Large intestine (tissue), 3 donors: ENCODE measurements at regions not wholly inside any gene's neighbourhood (a gene's known extent, or its start where the extent isn't known, plus 50 kb on each side); places are given as distances from the start of the nearest gene placed in this dataset.
A peak's percentile ranks its signal among the peaks of the same experiment; 100 is the strongest.
"Not testable (repeated sequence)": the region's sequence is repeated elsewhere in the genome, so short reads cannot be mapped to it uniquely, and the experiment has no call there.

Experiments
- DNase-seq, 2 donors: peaks; one replicate each; pipeline versions ENCODE4 v3.0.0 to v3.0.0-alpha.2; 2013
- H3K27ac ChIP-seq: one replicate; pipeline ENCODE4 v1.5.1; 2013; ENCODE audit warnings: low read length
- H3K27me3 ChIP-seq: 2 replicates; pipeline ENCODE4 v1.6.1; 2013; ENCODE audit warnings: low read length; ENCODE audit not compliant: control insufficient read depth, insufficient read depth
- H3K36me3 ChIP-seq: 2 replicates; pipeline ENCODE4 v1.6.1; 2013; ENCODE audit warnings: low read length; ENCODE audit not compliant: control insufficient read depth, insufficient read depth
- H3K4me1 ChIP-seq: one replicate; pipeline ENCODE4 v1.6.1; 2013; ENCODE audit warnings: low read length; ENCODE audit not compliant: control insufficient read depth, insufficient read depth
- H3K4me3 ChIP-seq: one replicate; pipeline ENCODE4 v1.5.1; 2013; ENCODE audit warnings: low read length
- H3K9me3 ChIP-seq: one replicate; pipeline ENCODE4 v1.6.1; 2013; ENCODE audit warnings: mild to moderate bottlenecking, low read depth, low read length, moderate library complexity; ENCODE audit not compliant: control insufficient read depth
- WGBS: methylation state at CpG from one replicate; pipeline ENCODE4 v1.1.5; 2013; ENCODE audit warnings: low lambda C conversion rate; ENCODE audit not compliant: insufficient coverage; 5-methylcytosine and 5-hydroxymethylcytosine counted together

DNA sequence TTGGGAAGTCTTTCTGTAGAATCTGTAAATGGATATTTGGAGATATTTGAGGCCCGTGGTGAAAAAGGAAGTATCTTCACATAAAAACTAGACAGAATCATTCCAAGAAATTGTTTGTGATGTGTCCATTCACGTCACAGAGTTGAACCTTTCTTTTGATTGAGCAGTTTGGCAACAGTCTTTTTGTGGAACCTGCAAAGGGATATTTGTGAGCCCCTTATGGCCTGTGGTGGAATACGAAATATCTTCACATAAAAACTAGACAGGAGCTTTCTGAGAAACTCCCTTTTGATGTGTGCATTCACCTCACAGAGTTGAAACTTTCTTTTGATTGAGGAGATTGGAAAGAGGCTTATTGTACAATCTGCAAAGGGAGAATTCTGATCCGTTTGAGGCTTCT, 2980.4 kb downstream of the TUBA3C start:
- H3K4me3 ChIP-seq, H3K9me3 ChIP-seq, H3K27me3 ChIP-seq, DNase-seq, H3K4me1 ChIP-seq, H3K36me3 ChIP-seq, H3K27ac ChIP-seq: not testable (repeated sequence)
- WGBS: 38% methylated on average over 2 of the region's 4 CpGs

DNA sequence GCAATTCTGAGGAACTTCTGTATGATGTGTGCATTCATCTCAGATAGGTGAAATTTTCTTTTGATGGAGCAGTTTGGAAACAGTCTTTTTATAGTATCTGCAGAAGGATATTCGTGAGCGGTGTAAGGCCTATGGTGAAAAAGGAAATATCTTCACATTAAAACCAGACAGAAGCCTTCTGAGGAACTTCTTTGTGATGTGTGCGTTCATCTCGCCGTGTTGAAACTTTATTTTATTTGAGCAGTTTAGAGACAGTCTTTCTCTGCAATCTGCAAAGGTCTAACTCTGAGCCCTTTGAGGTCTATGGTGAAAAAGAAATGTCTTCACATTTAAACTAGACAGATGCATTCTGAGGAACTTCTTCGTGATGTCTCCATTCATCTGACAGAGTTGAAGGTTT, 3021.0 kb downstream of the TUBA3C start:
- not testable (repeated sequence) for DNase-seq, H3K4me1 ChIP-seq, H3K27me3 ChIP-seq, H3K36me3 ChIP-seq, H3K9me3 ChIP-seq, H3K27ac ChIP-seq, H3K4me3 ChIP-seq
- WGBS: 62% methylated on average over 5 of the region's 6 CpGs

DNA sequence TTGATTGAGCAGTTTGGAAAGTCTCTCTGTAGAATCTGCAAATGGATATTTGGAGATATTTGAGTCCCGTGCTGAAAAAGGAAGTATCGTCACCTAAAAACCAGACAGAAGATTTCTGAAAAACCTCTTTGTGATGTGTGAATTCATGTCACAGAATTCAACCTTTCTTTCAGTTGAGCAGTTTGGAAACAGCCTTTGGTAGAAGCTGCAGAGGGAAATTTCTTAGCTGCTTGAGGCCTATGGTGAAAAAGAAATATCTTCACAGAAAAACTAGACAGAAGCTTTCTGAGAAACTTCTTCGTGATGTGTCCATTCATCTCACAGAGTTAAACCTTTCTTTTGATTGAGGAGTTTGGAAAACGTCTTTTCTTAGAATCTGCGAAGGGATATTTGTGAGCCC, 3022.7 kb downstream of the TUBA3C start:
- H3K27me3 ChIP-seq, H3K27ac ChIP-seq, H3K9me3 ChIP-seq, H3K36me3 ChIP-seq, H3K4me1 ChIP-seq, H3K4me3 ChIP-seq: not testable (repeated sequence)
- DNase-seq: peak in 1 of 2 donors; percentile 13
- no CpG with 5 or more reads among the region's 5 CpGs for WGBS

GRCh38 chr13:16158016-16158415, 3023.6 kb downstream of the TUBA3C start:
- not testable (repeated sequence) for DNase-seq

DNA sequence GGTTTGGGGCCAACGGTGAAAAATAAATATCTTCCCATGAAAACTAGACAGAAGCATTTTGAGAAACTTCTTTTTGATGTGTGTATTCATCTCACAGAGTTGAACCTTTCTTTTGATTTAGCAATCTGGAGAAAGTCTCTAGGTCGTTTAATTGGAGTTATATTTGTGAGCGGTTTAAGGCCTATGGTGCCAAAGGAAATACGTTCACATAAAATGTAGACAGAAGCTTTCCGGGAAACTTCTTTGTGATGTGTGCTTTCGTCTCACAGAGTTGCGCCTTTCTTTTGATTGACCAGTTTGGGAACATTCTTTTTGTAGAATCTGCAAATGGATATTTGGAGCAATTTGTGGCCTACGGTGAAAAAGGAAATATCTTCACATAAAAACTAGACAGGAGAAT, 3028.8 kb downstream of the TUBA3C start:
- 98% methylated on average over 5 of the region's 8 CpGs for WGBS
- H3K4me3 ChIP-seq, H3K36me3 ChIP-seq, H3K27ac ChIP-seq, H3K4me1 ChIP-seq, H3K9me3 ChIP-seq, DNase-seq, H3K27me3 ChIP-seq: not testable (repeated sequence)

More at GRCh38 chr13:16158016-16158415, 3023.6 kb downstream of the TUBA3C start:
- H3K27me3 ChIP-seq, H3K36me3 ChIP-seq, H3K27ac ChIP-seq, H3K4me1 ChIP-seq, H3K4me3 ChIP-seq, H3K9me3 ChIP-seq: not testable (repeated sequence)
- WGBS: no CpG with 5 or more reads among the region's 6 CpGs

DNA sequence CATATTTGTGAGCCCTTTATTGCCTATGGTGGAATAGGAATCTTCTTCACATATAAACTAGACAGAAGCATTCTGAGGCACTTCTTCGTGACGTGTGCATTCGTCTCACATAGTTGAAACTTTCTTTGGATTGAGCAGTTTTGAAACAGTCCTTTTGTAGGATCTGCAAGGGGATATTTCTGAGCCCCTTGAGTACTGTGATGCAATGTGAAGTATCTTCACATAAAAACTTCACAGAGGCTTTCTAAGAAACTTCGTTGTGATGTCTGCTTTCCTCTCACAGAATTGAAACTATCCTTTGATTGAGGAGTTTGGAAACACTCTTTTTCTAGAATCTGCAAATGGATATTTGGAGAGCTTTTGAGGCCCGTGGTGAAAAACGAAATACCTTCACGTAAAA, 3030.3 kb downstream of the TUBA3C start:
- H3K9me3 ChIP-seq, H3K4me3 ChIP-seq, H3K4me1 ChIP-seq, H3K27ac ChIP-seq, H3K27me3 ChIP-seq, H3K36me3 ChIP-seq: not testable (repeated sequence)
- no CpG with 5 or more reads among the region's 7 CpGs for WGBS
- peak in 1 of 2 donors; percentile 14 for DNase-seq

DNA sequence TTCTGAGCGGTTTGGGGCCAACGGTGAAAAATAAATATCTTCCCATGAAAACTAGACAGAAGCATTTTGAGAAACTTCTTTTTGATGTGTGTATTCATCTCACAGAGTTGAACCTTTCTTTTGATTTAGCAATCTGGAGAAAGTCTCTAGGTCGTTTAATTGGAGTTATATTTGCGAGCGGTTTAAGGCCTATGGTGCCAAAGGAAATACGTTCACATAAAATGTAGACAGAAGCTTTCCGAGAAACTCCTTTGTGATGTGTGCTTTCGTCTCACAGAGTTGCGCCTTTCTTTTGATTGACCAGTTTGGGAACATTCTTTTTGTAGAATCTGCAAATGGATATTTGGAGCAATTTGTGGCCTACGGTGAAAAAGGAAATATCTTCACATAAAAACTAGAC, 3032.2 kb downstream of the TUBA3C start:
- H3K9me3 ChIP-seq, H3K4me1 ChIP-seq, DNase-seq, H3K27me3 ChIP-seq, H3K36me3 ChIP-seq, H3K4me3 ChIP-seq, H3K27ac ChIP-seq: not testable (repeated sequence)
- WGBS: 68% methylated on average over 3 of the region's 10 CpGs

DNA sequence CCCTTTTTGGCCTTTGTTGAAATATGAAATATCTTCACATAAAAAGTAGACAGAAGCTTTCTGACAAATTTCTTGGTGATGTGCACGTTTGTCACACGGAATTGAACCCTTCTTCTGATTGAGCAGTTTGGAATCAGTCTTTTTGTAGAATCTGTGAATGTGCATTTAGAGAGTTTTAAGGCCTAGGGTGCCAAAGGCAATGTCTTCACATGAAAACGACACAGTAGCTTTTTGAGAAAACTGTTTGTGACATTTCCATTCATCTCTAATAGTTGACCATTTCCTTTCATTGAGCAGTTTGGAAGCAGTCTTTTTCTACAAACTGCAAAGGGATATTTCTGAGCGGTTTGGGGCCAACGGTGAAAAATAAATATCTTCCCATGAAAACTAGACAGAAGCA, 3036.0 kb downstream of the TUBA3C start:
- H3K27ac ChIP-seq, DNase-seq: not testable (repeated sequence)
- 20% methylated on average over 1 of the region's 5 CpGs for WGBS

GRCh38 chr13:16141361-16141760, 3040.3 kb downstream of the TUBA3C start:
- H3K4me1 ChIP-seq, H3K36me3 ChIP-seq, H3K9me3 ChIP-seq, H3K27ac ChIP-seq, H3K27me3 ChIP-seq, H3K4me3 ChIP-seq: not testable (repeated sequence)
- peak in 1 of 2 donors; percentile 42 for DNase-seq
- WGBS: 56% methylated on average over 6 of the region's 10 CpGs

More for the DNA sequence above, 3036.0 kb downstream of the TUBA3C start:
- H3K36me3 ChIP-seq, H3K4me3 ChIP-seq, H3K9me3 ChIP-seq, H3K27me3 ChIP-seq, H3K4me1 ChIP-seq: not testable (repeated sequence)

- 58% methylated on average over 2 of the region's 2 CpGs for WGBS
- not testable (repeated sequence) for H3K27ac ChIP-seq, H3K27me3 ChIP-seq, H3K4me1 ChIP-seq, H3K4me3 ChIP-seq, H3K36me3 ChIP-seq, H3K9me3 ChIP-seq
- peak in 1 of 2 donors; percentile 18 for DNase-seq
Measured at GRCh38 chr13:16136846-16137245, 3044.8 kb downstream of the TUBA3C start.

DNA sequence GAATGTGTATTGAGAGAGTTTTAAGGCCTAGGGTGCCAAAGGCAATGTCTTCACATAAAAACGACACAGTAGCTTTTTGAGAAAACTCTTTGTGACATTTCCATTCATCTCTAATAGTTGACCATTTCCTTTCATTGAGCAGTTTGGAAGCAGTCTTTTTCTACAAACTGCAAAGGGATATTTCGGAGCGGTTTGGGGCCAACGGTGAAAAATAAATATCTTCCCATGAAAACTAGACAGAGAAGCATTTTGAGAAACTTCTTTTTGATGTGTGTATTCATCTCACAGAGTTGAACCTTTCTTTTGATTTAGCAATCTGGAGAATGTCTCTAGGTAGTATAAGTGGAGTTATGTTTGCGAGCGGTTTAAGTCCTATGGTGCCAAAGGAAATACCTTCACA, 3052.9 kb downstream of the TUBA3C start:
- not testable (repeated sequence) for H3K9me3 ChIP-seq, H3K36me3 ChIP-seq, H3K27me3 ChIP-seq, DNase-seq, H3K4me1 ChIP-seq, H3K4me3 ChIP-seq, H3K27ac ChIP-seq
- WGBS: no CpG with 5 or more reads among the region's 6 CpGs
